MM.1S (cell line): ENCODE measurements at regions not wholly inside any gene's neighbourhood (a gene's known extent, or its start where the extent isn't known, plus 50 kb on each side); places are given as distances from the start of the nearest gene placed in this dataset.
"Not testable (repeated sequence)": the region's sequence is repeated elsewhere in the genome, so short reads cannot be mapped to it uniquely, and the experiment has no call there.

ENCODE experiments used
- DNase-seq: peaks from one replicate; pipeline ENCODE4 v3.0.0-alpha.2; 2015
- H2AFZ ChIP-seq: fragments of 300-600 bp; sonication (generic); 2 replicates; pipeline ENCODE4 v1.6.0; 2016; ENCODE audit warnings: antibody characterized with exemption, low read length
- H3F3A ChIP-seq: fragments of 300-600 bp; sonication (generic); 2 replicates; pipeline ENCODE4 v1.6.1; 2016; ENCODE audit warnings: mild to moderate bottlenecking, antibody characterized with exemption, low read length, moderate library complexity, mixed read lengths; ENCODE audit not compliant: insufficient read depth
- H3K27ac ChIP-seq: fragments of 300-600 bp; sonication (generic); 2 replicates; pipeline ENCODE4 v1.5.1; 2016; ENCODE audit warnings: mild to moderate bottlenecking, low read length
- H3K27me3 ChIP-seq: fragments of 300-600 bp; sonication (generic); replicated peaks from 2 replicates; pipeline ENCODE4 v1.6.0; 2016; ENCODE audit warnings: low read length; ENCODE audit not compliant: insufficient read depth
- H3K36me3 ChIP-seq: fragments of 300-600 bp; sonication (generic); replicated peaks from 2 replicates; pipeline ENCODE4 v1.6.1; 2016; ENCODE audit warnings: mild to moderate bottlenecking, low read length, mixed read lengths; ENCODE audit not compliant: insufficient read depth
- H3K4me1 ChIP-seq: fragments of 300-600 bp; sonication (generic); 2 replicates; pipeline ENCODE4 v1.6.1; 2016; ENCODE audit warnings: low read length, mixed read lengths
- H3K4me2 ChIP-seq: fragments of 300-600 bp; sonication (generic); 2 replicates; pipeline ENCODE4 v1.6.0; 2016; ENCODE audit warnings: low read depth, low read length
- H3K4me3 ChIP-seq: fragments of 300-600 bp; sonication (generic); 2 replicates; pipeline ENCODE4 v1.5.1; 2016; ENCODE audit warnings: low read length, mixed read lengths
- H3K79me2 ChIP-seq: fragments of 300-600 bp; sonication (generic); 2 replicates; pipeline ENCODE4 v1.6.1; 2016; ENCODE audit warnings: mixed run types, low read length, mixed read lengths
- H3K9ac ChIP-seq: fragments of 300-600 bp; sonication (generic); 2 replicates; pipeline ENCODE4 v1.6.1; 2016; ENCODE audit warnings: low read length, mixed read lengths
- H3K9me2 ChIP-seq: fragments of 300-600 bp; sonication (generic); replicated peaks from 2 replicates; pipeline ENCODE4 v1.6.1; 2016; ENCODE audit warnings: mild to moderate bottlenecking, low read length, mixed read lengths; ENCODE audit not compliant: insufficient read depth
- H3K9me3 ChIP-seq: fragments of 300-600 bp; sonication (generic); replicated peaks from 2 replicates; pipeline ENCODE4 v1.6.1; 2016; ENCODE audit warnings: mild to moderate bottlenecking, low read length, mixed read lengths; ENCODE audit not compliant: insufficient read depth
- H4K20me1 ChIP-seq: fragments of 300-600 bp; sonication (generic); 2 replicates; pipeline ENCODE4 v1.6.1; 2016; ENCODE audit warnings: mild to moderate bottlenecking, low read length, moderate library complexity, mixed read lengths; ENCODE audit not compliant: insufficient read depth
- CTCF ChIP-seq: fragments of 300-600 bp; sonication (generic); IDR thresholded peaks from 2 replicates; pipeline ENCODE4 v1.5.1; 2016; ENCODE audit warnings: antibody characterized with exemption, low read length, mixed read lengths
- EZH2 ChIP-seq: fragments of 300-600 bp; sonication (generic); optimal IDR thresholded peaks from 2 replicates; pipeline ENCODE3; 2017; ENCODE audit warnings: low read depth, mild to moderate bottlenecking, antibody characterized with exemption, low read length, mixed read lengths
- EZH2phosphoT487 ChIP-seq: fragments of 300-600 bp; sonication (generic); IDR thresholded peaks from 2 replicates; pipeline ENCODE4 v1.6.1; 2018; ENCODE audit warnings: antibody characterized with exemption, low read length

GRCh38 chr10:121138112-121138860 is 287.1 kb downstream of the WDR11 start:
- Histone ChIP-seq H3K27ac (no peak overlapping the region), H3K4me3 (no peak overlapping the region), H3K4me1 (no peaks in the 10 kb centered on the region), H3K79me2 (no peaks in the 10 kb centered on the region), H3K36me3 (no peaks in the 10 kb centered on the region), H3K27me3 (no peaks in the 10 kb centered on the region), H4K20me1 (no peaks in the 10 kb centered on the region), H3K4me2 (no peak overlapping the region), H3F3A (no peaks in the 10 kb centered on the region), H3K9ac (no peak overlapping the region), H2AFZ (no peak overlapping the region), H3K9me3 (no peaks in the 10 kb centered on the region), H3K9me2 (no peaks in the 10 kb centered on the region)
- no peak for TF ChIP-seq CTCF
- TF ChIP-seq EZH2phosphoT487, result no peak
- TF ChIP-seq EZH2, result no peak
- DNase-seq, result no peak

- no peak overlapping the region for H3K27ac ChIP-seq
- no peaks in the 10 kb centered on the region for H3K4me1 ChIP-seq
- H3K27me3 ChIP-seq, result no peaks in the 10 kb centered on the region
- H3K9ac ChIP-seq, result no peak overlapping the region
- no peak overlapping the region for H2AFZ ChIP-seq
- no peak overlapping the region for H3K4me2 ChIP-seq
- no peak overlapping the region for H3K4me3 ChIP-seq
- no peaks in the 10 kb centered on the region for H3K79me2 ChIP-seq
- no peak for DNase-seq
- no peak for TF ChIP-seq EZH2
- no peak for TF ChIP-seq EZH2phosphoT487
- TF ChIP-seq CTCF, result no peak
- H3F3A ChIP-seq, result no peaks in the 10 kb centered on the region
- no peaks in the 10 kb centered on the region for H3K36me3 ChIP-seq
- H3K9me3 ChIP-seq, result no peaks in the 10 kb centered on the region
- no peaks in the 10 kb centered on the region for H3K9me2 ChIP-seq
- H4K20me1 ChIP-seq, result no peaks in the 10 kb centered on the region
These were observed 287.8 kb downstream of the WDR11 start for GRCh38 chr10:121138918-121139317.

GRCh38 chr10:121145802-121146395 is 294.7 kb downstream of the WDR11 start:
- H3K79me2 ChIP-seq, H3K9me2 ChIP-seq, H3K9me3 ChIP-seq, H3K27ac ChIP-seq, H3K4me1 ChIP-seq, DNase-seq, H3K4me3 ChIP-seq, H3F3A ChIP-seq, H3K36me3 ChIP-seq, H2AFZ ChIP-seq, H3K27me3 ChIP-seq, H3K4me2 ChIP-seq, H3K9ac ChIP-seq, H4K20me1 ChIP-seq: not testable (repeated sequence)

- Histone ChIP-seq H3K27me3 (no peaks in the 10 kb centered on the region), H4K20me1 (no peaks in the 10 kb centered on the region), H3K4me3 (no peak overlapping the region), H2AFZ (no peak overlapping the region), H3K4me2 (no peak overlapping the region), H3K4me1 (no peaks in the 10 kb centered on the region), H3K36me3 (no peaks in the 10 kb centered on the region), H3K9me2 (no peaks in the 10 kb centered on the region), H3K9ac (no peak overlapping the region), H3F3A (no peaks in the 10 kb centered on the region), H3K27ac (no peak overlapping the region), H3K79me2 (no peaks in the 10 kb centered on the region), H3K9me3 (no peaks in the 10 kb centered on the region)
- DNase-seq, result no peak
- TF ChIP-seq CTCF, result no peak
- TF ChIP-seq EZH2phosphoT487, result no peak
These were observed 297.8 kb downstream of the WDR11 start for GRCh38 chr10:121148921-121149320.
